Nephron progenitor cell (in vitro differentiated cells): ENCODE measurements at regions not wholly inside any gene's neighbourhood (a gene's known extent, or its start where the extent isn't known, plus 50 kb on each side); places are given as distances from the start of the nearest gene placed in this dataset.

Source experiments
- DNase-seq: peaks from one replicate; pipeline ENCODE4 v3.0.0; 2021
- H3K27ac Mint-ChIP-seq: 2 replicates; pipeline ENCODE4 v1.8.0; 2021; ENCODE audit warnings: mild to moderate bottlenecking, moderate library complexity, mixed read lengths
- H3K27me3 Mint-ChIP-seq: 2 replicates; pipeline ENCODE4 v1.8.0; 2021; ENCODE audit warnings: mild to moderate bottlenecking, low read depth, mixed read lengths; ENCODE audit not compliant: poor library complexity
- H3K36me3 Mint-ChIP-seq: 2 replicates; pipeline ENCODE4 v1.8.0; 2021; ENCODE audit warnings: low read depth, mixed read lengths
- H3K4me1 Mint-ChIP-seq: 2 replicates; pipeline ENCODE4 v1.8.0; 2021; ENCODE audit warnings: mixed read lengths
- H3K4me3 Mint-ChIP-seq: 2 replicates; pipeline ENCODE4 v1.8.0; 2021; ENCODE audit warnings: mild to moderate bottlenecking, moderate library complexity, mixed read lengths
- H3K9me3 Mint-ChIP-seq: 2 replicates; pipeline ENCODE4 v1.8.0; 2021; ENCODE audit warnings: mild to moderate bottlenecking, moderate library complexity, mixed read lengths
- CTCF ChIP-seq: fragments of 200-600 bp; sonication (generic); IDR thresholded peaks from 2 replicates; pipeline ENCODE4 v1.5.0; 2021; ENCODE audit warnings: antibody characterized with exemption

- TF ChIP-seq CTCF = no peak
- Mint-ChIP-seq H3K27ac (no peak overlapping the region), H3K4me1 (peaks cover 14% of the 10 kb centered on the region), H3K36me3 (no peaks in the 10 kb centered on the region), H3K9me3 (no peaks in the 10 kb centered on the region), H3K27me3 (peaks cover 9% of the 10 kb centered on the region), H3K4me3 (no peak overlapping the region)
- no peak for DNase-seq
These were observed 178.8 kb upstream of the MYL2 start for GRCh38 chr12:111099186-111099585.

- Mint-ChIP-seq H3K36me3 (no peaks in the 10 kb centered on the region), H3K4me3 (no peak overlapping the region), H3K4me1 (peaks cover 24% of the 10 kb centered on the region), H3K9me3 (no peaks in the 10 kb centered on the region), H3K27ac (peak overlapping the region; percentile 49), H3K27me3 (peaks cover 11% of the 10 kb centered on the region)
- DNase-seq = no peak
- no peak for TF ChIP-seq CTCF
These were observed 174.0 kb upstream of the MYL2 start for GRCh38 chr12:111094157-111095010.

- DNase-seq = no peak
- Mint-ChIP-seq H3K27me3 (peaks cover 11% of the 10 kb centered on the region), H3K9me3 (no peaks in the 10 kb centered on the region), H3K4me1 (peaks cover 24% of the 10 kb centered on the region), H3K4me3 (no peak overlapping the region), H3K27ac (peak overlapping the region; percentile 64), H3K36me3 (no peaks in the 10 kb centered on the region)
- TF ChIP-seq CTCF = no peak
These were observed 173.2 kb upstream of the MYL2 start for GRCh38 chr12:111093428-111094142.

DNA sequence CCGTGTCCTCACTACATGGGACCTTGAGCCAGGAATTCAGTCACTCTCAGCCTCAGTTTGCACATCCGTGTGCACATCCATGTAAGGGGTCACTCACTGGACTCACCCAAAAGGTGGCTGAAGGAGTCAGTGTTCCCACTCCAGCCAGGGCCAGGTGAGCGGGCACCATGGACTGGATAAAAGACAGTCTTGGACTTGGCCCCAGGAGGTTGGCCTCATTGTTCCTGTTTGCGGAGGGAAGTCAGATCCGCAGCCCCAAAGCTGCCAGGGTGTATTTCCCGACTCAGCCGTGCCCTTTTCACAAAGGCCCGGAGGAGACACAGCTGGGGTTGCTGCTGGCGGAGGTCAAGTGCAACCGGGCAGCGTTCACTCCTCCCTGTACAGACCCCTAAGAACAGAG is 170.7 kb upstream of the MYL2 start:
- H3K36me3 Mint-ChIP-seq = no peaks in the 10 kb centered on the region
- H3K4me1 Mint-ChIP-seq = peaks cover 15% of the 10 kb centered on the region
- H3K4me3 Mint-ChIP-seq = no peak overlapping the region
- H3K9me3 Mint-ChIP-seq = no peaks in the 10 kb centered on the region
- TF ChIP-seq CTCF = no peak
- H3K27ac Mint-ChIP-seq = no peak overlapping the region
- peaks cover 8% of the 10 kb centered on the region for H3K27me3 Mint-ChIP-seq
- DNase-seq = no peak

- no peaks in the 10 kb centered on the region for H3K36me3 Mint-ChIP-seq
- H3K4me1 Mint-ChIP-seq = peaks cover 11% of the 10 kb centered on the region
- H3K9me3 Mint-ChIP-seq = peaks cover 10% of the 10 kb centered on the region
- no peak for TF ChIP-seq CTCF
- no peak overlapping the region for H3K4me3 Mint-ChIP-seq
- DNase-seq = no peak
- H3K27me3 Mint-ChIP-seq = peaks cover 8% of the 10 kb centered on the region
- H3K27ac Mint-ChIP-seq = peak overlapping the region; percentile 55
These were observed 169.2 kb upstream of the MYL2 start for GRCh38 chr12:111089616-111090015.
